Right lobe of liver (tissue), 6 donors: ENCODE measurements at regions not wholly inside any gene's neighbourhood (a gene's known extent, or its start where the extent isn't known, plus 50 kb on each side); places are given as distances from the start of the nearest gene placed in this dataset.

ENCODE experiments used
- ATAC-seq, 4 donors: fragments of 200-7000 bp; cut with Tn5 transposase; one replicate each; pipeline ENCODE4 v1.9.1; 2020; ENCODE audit warnings: mild to moderate bottlenecking in 4 of 4, moderate library complexity in 4 of 4
- DNase-seq, 3 donors: peaks; one replicate each; pipeline ENCODE4 v3.0.0-alpha.2; 2020
- H3K27ac ChIP-seq, 3 donors: fragments of 200-600 bp; one replicate each; pipeline ENCODE4 v1.8.0; 2022
- H3K27me3 ChIP-seq, 2 donors: fragments of 200-600 bp; one replicate each; pipeline ENCODE4 v1.8.0; 2022
- H3K36me3 ChIP-seq, 4 donors: fragments of 200-600 bp; sonication (generic) in 1 of 4; one replicate each; pipeline versions ENCODE4 v1.5.1 to v1.8.0; 2017 to 2022; ENCODE audit warnings: control low read depth in 1 of 4
- H3K4me1 ChIP-seq, 4 donors: fragments of 200-600 bp; sonication (generic) in 1 of 4; one replicate each; pipeline versions ENCODE4 v1.5.1 to v1.8.0; 2017 to 2022; ENCODE audit warnings: control low read depth in 1 of 4
- H3K4me3 ChIP-seq, 3 donors: fragments of 200-600 bp; one replicate each; pipeline ENCODE4 v1.8.0; 2022
- H3K9me3 ChIP-seq, 4 donors: fragments of 200-600 bp; sonication (generic) in 1 of 4; one replicate each; pipeline versions ENCODE4 v1.5.1 to v1.8.0; 2017 to 2022; ENCODE audit warnings: control low read depth in 1 of 4
- POLR2A ChIP-seq: fragments of 450-650 bp; IDR thresholded peaks from one replicate; pipeline ENCODE4 v1.6.1; 2017; ENCODE audit warnings: antibody characterized with exemption, mild to moderate bottlenecking
- WGBS: methylation state at CpG from one replicate; pipeline ENCODE4 v1.1.6; 2018; ENCODE audit warnings: low coverage, low lambda C conversion rate; ENCODE audit not compliant: insufficient coverage; ENCODE audit errors: missing lambda C conversion rate; 5-methylcytosine and 5-hydroxymethylcytosine counted together
- intact Hi-C, 2 donors: fragments of 100-400 bp; cut with DNase I; formaldehyde crosslinking; loops; one replicate each; pipeline versions ENCODE4 v1.11.2 to v1.14.1; 2022
- TF ChIP-seq, protein P1 (sequence below), 4 donors: fragments of 200-600 bp in 3 of 4; fragments of 450-650 bp in 1 of 4; IDR thresholded peaks; one replicate each; pipeline versions ENCODE4 v1.5.1 to v1.8.0; 2016 to 2022; ENCODE audit warnings: antibody characterized with exemption in 4 of 4, mild to moderate bottlenecking in 2 of 4
- donor health status: DM: no; HTN: yes; CAD: no.
- donor health status: DM: no; HTN: no; CAD: no.
- donor health status: DM: no; HTN: no; CAD: no.
- donor health status: DM: no; HTN: yes; CAD: no.
- donor health status: DM: no; HTN: yes; CAD: no.

DNA sequence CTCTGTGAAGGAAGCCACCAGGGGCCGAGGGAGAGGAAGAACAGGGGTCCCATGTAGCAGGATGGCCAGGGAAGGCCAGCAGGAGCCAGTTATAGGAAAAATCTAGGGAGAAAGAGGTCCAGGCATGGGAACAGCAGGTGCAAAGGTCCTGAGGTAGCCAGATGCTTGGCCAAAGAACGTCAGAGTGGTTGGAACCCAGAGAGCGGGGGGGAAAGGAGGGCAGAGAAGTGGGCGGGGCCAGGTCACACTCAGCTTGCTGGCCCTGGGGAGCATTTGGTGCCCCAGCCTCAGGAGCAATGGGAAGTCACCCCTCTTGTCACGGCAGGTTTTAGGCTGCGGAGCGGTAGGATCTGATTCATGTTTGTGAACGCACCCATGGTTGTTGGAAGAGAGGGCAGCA lies 180.5 kb downstream of the PHETA1 start:
- no peak for TF ChIP-seq POLR2A
- TF ChIP-seq, protein P1, sequence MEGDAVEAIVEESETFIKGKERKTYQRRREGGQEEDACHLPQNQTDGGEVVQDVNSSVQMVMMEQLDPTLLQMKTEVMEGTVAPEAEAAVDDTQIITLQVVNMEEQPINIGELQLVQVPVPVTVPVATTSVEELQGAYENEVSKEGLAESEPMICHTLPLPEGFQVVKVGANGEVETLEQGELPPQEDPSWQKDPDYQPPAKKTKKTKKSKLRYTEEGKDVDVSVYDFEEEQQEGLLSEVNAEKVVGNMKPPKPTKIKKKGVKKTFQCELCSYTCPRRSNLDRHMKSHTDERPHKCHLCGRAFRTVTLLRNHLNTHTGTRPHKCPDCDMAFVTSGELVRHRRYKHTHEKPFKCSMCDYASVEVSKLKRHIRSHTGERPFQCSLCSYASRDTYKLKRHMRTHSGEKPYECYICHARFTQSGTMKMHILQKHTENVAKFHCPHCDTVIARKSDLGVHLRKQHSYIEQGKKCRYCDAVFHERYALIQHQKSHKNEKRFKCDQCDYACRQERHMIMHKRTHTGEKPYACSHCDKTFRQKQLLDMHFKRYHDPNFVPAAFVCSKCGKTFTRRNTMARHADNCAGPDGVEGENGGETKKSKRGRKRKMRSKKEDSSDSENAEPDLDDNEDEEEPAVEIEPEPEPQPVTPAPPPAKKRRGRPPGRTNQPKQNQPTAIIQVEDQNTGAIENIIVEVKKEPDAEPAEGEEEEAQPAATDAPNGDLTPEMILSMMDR (IDR thresholded peaks at IDR 0.05), result no peak
- intact Hi-C loops, result no loop called here
- Histone ChIP-seq H3K27ac (no peak overlapping the region), H3K9me3 (no peaks in the 10 kb centered on the region), H3K27me3 (no peaks in the 10 kb centered on the region), H3K36me3 (no peaks in the 10 kb centered on the region), H3K4me3 (no peak overlapping the region), H3K4me1 (no peaks in the 10 kb centered on the region)
- WGBS, result 50% methylated on average over 2 of the region's 8 CpGs
- DNase-seq (no peak), ATAC-seq (no peak)

DNA sequence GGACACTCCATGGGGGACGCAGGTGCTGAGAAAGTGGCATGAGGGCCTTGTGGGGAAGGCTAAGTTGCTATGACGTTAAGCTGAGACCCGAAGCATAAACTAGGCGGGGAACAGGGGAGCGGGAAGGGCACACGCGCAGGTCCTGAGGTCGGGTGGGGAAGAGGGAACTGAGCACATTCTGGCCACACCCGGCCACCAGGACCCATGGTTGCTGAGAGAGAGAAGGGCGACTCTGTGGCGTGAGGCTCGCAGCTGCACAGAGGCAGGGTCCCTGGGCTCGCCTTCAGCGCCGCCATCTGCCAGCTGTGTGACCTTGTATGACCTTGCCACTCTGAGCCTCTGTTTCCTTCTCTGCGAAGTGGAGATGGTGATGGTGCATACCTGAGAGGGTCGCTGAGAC lies 182.5 kb downstream of the PHETA1 start:
- no peaks in the 10 kb centered on the region for H3K9me3 ChIP-seq
- DNase-seq (no peak), ATAC-seq (no peak)
- TF ChIP-seq, protein P1 (IDR thresholded peaks at IDR 0.05), result no peak
- no peak for TF ChIP-seq POLR2A
- 93% methylated on average over 14 of the region's 17 CpGs for WGBS
- no peaks in the 10 kb centered on the region for H3K27me3 ChIP-seq
- intact Hi-C loops, result no loop called here
- H3K27ac ChIP-seq, result no peak overlapping the region
- no peaks in the 10 kb centered on the region for H3K36me3 ChIP-seq
- no peaks in the 10 kb centered on the region for H3K4me1 ChIP-seq
- no peak overlapping the region for H3K4me3 ChIP-seq

DNA sequence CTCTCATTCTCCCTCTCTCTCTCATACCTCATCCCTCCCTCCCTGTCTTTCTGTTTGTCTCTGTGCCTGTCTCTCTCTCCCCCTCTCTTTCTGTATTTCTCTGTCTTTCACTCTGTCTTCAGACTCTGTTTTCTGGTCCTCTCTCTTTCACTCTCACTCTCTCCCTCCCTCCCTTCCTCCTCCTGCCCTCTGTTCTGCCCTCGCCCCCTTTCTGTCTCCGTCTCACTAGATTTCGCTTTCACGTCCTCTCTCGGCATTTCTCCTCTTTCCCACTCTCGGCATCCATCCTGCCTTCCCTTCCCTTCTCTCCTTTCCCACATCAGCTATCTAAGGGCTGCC lies 183.0 kb downstream of the PHETA1 start:
- intact Hi-C loops, result no loop called here
- TF ChIP-seq, protein P1 (IDR thresholded peaks at IDR 0.05), result no peak
- no peak for TF ChIP-seq POLR2A
- 57% methylated on average over 6 of the region's 6 CpGs for WGBS

DNA sequence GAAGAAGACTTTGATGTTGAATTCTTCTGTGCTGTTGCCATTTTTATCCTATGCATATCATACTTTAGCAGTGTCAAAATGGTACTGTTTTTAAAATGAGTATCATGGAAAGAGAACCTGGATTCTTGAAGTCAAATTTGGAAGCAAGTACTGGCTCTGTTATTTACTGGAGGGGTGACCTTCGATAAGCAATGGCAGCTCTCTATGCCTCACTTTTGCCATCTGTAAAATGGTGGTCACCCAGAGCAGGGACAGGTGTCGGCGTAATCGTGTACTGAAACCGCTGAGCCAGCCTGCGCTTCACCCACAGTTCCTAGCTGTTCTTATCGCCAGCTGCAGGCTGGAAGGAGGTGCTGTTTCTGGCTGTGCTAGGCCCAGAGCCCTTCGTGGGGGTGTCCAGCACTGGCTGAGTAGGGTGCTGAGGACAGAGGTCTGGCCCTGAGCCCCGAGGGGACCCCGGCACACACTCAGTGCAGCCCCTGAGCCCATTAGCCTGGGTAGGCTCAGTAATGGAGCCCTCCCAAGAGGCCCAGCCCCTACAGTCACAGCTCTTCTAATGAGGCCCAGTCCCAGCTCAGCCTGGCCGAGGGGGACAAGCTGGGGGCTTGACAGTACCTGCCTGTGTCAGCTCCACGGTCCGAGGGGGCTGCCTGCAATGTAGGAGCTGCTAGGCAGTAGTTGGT lies 183.5 kb downstream of the PHETA1 start:
- no peak for DNase-seq
- 80% methylated on average over 8 of the region's 13 CpGs for WGBS

More for the DNA sequence above, 183.0 kb downstream of the PHETA1 start:
- no peaks in the 10 kb centered on the region for H3K27me3 ChIP-seq
- H3K4me3 ChIP-seq, result no peak overlapping the region
- no peaks in the 10 kb centered on the region for H3K9me3 ChIP-seq
- DNase-seq (no peak), ATAC-seq (no peak)
- H3K27ac ChIP-seq, result no peak overlapping the region
- H3K36me3 ChIP-seq, result no peaks in the 10 kb centered on the region
- H3K4me1 ChIP-seq, result no peaks in the 10 kb centered on the region

More for the DNA sequence above, 183.5 kb downstream of the PHETA1 start:
- no peak overlapping the region for H3K27ac ChIP-seq
- ATAC-seq, result no peak
- no peaks in the 10 kb centered on the region for H3K27me3 ChIP-seq
- no peak overlapping the region for H3K4me3 ChIP-seq
- no peaks in the 10 kb centered on the region for H3K36me3 ChIP-seq
- TF ChIP-seq, protein P1 (IDR thresholded peaks at IDR 0.05), result no peak
- TF ChIP-seq POLR2A, result no peak
- intact Hi-C loops, result no loop called here
- H3K9me3 ChIP-seq, result no peaks in the 10 kb centered on the region
- H3K4me1 ChIP-seq, result no peaks in the 10 kb centered on the region
